KG1 (cell line): ENCODE measurements at regions not wholly inside any gene's neighbourhood (a gene's known extent, or its start where the extent isn't known, plus 50 kb on each side); places are given as distances from the start of the nearest gene placed in this dataset.

Experiments
- DNase-seq: peaks from one replicate; lab custom pipeline; 2025; lab: John Stamatoyannopoulos, UW

- DNase-seq = no peak
Measured at GRCh38 chr13:74667656-74668203, 533.5 kb upstream of the KLF12 start.

GRCh38 chr13:74662905-74663304, 528.7 kb upstream of the KLF12 start:
- no peak for DNase-seq

GRCh38 chr13:74661851-74662250, 527.6 kb upstream of the KLF12 start:
- DNase-seq = no peak

GRCh38 chr13:74657765-74658164, 523.6 kb upstream of the KLF12 start:
- DNase-seq = no peak

GRCh38 chr13:74651121-74651520, 516.9 kb upstream of the KLF12 start:
- no peak for DNase-seq

GRCh38 chr13:74647991-74648390, 513.8 kb upstream of the KLF12 start:
- DNase-seq = no peak

GRCh38 chr13:74647211-74647610, 513.0 kb upstream of the KLF12 start:
- DNase-seq = no peak

GRCh38 chr13:74646091-74646490, 511.9 kb upstream of the KLF12 start:
- no peak for DNase-seq

- DNase-seq = no peak
Measured at GRCh38 chr13:74645586-74645985, 511.4 kb upstream of the KLF12 start.

GRCh38 chr13:74644229-74644628, 510.0 kb upstream of the KLF12 start:
- DNase-seq = no peak

GRCh38 chr13:74641586-74641985, 507.4 kb upstream of the KLF12 start:
- DNase-seq = no peak

- DNase-seq = no peak
Measured at GRCh38 chr13:74633734-74634133, 499.5 kb upstream of the KLF12 start.

GRCh38 chr13:74629985-74630384, 495.8 kb upstream of the KLF12 start:
- no peak for DNase-seq

GRCh38 chr13:74625541-74625940, 491.3 kb upstream of the KLF12 start:
- DNase-seq = no peak

- no peak for DNase-seq
Measured at GRCh38 chr13:74623761-74624160, 489.6 kb upstream of the KLF12 start.

GRCh38 chr13:74622284-74622683, 488.1 kb upstream of the KLF12 start:
- DNase-seq = no peak

- no peak for DNase-seq
Measured at GRCh38 chr13:74620711-74621110, 486.5 kb upstream of the KLF12 start.

GRCh38 chr13:74620308-74620707, 486.1 kb upstream of the KLF12 start:
- no peak for DNase-seq

GRCh38 chr13:74597526-74597925, 463.3 kb upstream of the KLF12 start:
- no peak for DNase-seq

GRCh38 chr13:74596691-74597090, 462.5 kb upstream of the KLF12 start:
- no peak for DNase-seq

GRCh38 chr13:74593688-74594087, 459.5 kb upstream of the KLF12 start:
- DNase-seq = no peak

- no peak for DNase-seq
Measured at GRCh38 chr13:74586847-74587246, 452.6 kb upstream of the KLF12 start.

GRCh38 chr13:74576420-74576819, 442.2 kb upstream of the KLF12 start:
- no peak for DNase-seq

- no peak for DNase-seq
Measured at GRCh38 chr13:74575729-74576125, 441.5 kb upstream of the KLF12 start.
